Left lung (tissue), 4 donors: ENCODE measurements at regions not wholly inside any gene's neighbourhood (a gene's known extent, or its start where the extent isn't known, plus 50 kb on each side); places are given as distances from the start of the nearest gene placed in this dataset.

Experiments
- ATAC-seq: fragments of 200-7000 bp; cut with Tn5 transposase; one replicate; pipeline ENCODE4 v1.9.1; 2020; ENCODE audit warnings: moderate library complexity
- DNase-seq, 4 donors: peaks; one replicate each; pipeline ENCODE4 v3.0.0-alpha.2; 2013 to 2020
- H3K27ac ChIP-seq, 2 donors: fragments of 200-600 bp; sonication (generic) in 1 of 2; one replicate each; pipeline versions ENCODE4 v1.5.0 to v1.8.0; 2020 to 2021
- H3K27me3 ChIP-seq, 2 donors: fragments of 200-600 bp; sonication (generic) in 1 of 2; one replicate each; pipeline versions ENCODE4 v1.5.0 to v1.8.0; 2020 to 2021
- H3K36me3 ChIP-seq, 2 donors: fragments of 200-600 bp; sonication (generic) in 1 of 2; one replicate each; pipeline versions ENCODE4 v1.5.0 to v1.8.0; 2020 to 2021
- H3K4me1 ChIP-seq, 2 donors: fragments of 200-600 bp; one replicate each; pipeline ENCODE4 v1.8.0; 2021
- H3K4me3 ChIP-seq, 2 donors: fragments of 200-600 bp; sonication (generic) in 1 of 2; one replicate each; pipeline versions ENCODE4 v1.5.0 to v1.8.0; 2020 to 2021; ENCODE audit warnings: mild to moderate bottlenecking in 1 of 2
- H3K9me3 ChIP-seq, 2 donors: fragments of 200-600 bp; sonication (generic) in 1 of 2; one replicate each; pipeline versions ENCODE4 v1.5.0 to v1.8.0; 2020 to 2021
- CTCF ChIP-seq, 2 donors: fragments of 200-600 bp; sonication (generic) in 1 of 2; IDR thresholded peaks; one replicate each; pipeline versions ENCODE4 v1.5.0 to v1.8.0; 2021; ENCODE audit warnings: antibody characterized with exemption in 2 of 2
- intact Hi-C, 2 donors: fragments of 100-400 bp; cut with DNase I; formaldehyde crosslinking; loops; one replicate each; pipeline versions ENCODE4 v1.11.2 to v1.14.2; 2022
- donor health status: DM: no; HTN: yes; CAD: no.
- donor health status: DM: no; HTN: no; CAD: no.

GRCh38 chr5:116650544-116650943 is 75.9 kb upstream of the SEMA6A start:
- no peaks in the 10 kb centered on the region for H3K36me3 ChIP-seq
- intact Hi-C loops, result no loop called here

GRCh38 chr5:116646611-116647289 is 72.1 kb upstream of the SEMA6A start:
- Histone ChIP-seq H3K27me3 (no peaks in the 10 kb centered on the region), H3K27ac (no peak overlapping the region), H3K4me1 (no peaks in the 10 kb centered on the region), H3K4me3 (no peak overlapping the region), H3K9me3 (no peaks in the 10 kb centered on the region), H3K36me3 (no peaks in the 10 kb centered on the region)
- intact Hi-C loops, result no loop called here
- no peak for TF ChIP-seq CTCF (IDR thresholded peaks at IDR 0.05)
- DNase-seq (no peak), ATAC-seq (no peak)

More at GRCh38 chr5:116650544-116650943, 75.9 kb upstream of the SEMA6A start:
- no peaks in the 10 kb centered on the region for H3K27me3 ChIP-seq
- no peak for ATAC-seq
- peak in 1 of 4 donors; percentile 51 for DNase-seq
- H3K4me3 ChIP-seq, result no peak overlapping the region
- H3K4me1 ChIP-seq, result no peaks in the 10 kb centered on the region
- no peak overlapping the region for H3K27ac ChIP-seq
- no peaks in the 10 kb centered on the region for H3K9me3 ChIP-seq
- TF ChIP-seq CTCF (IDR thresholded peaks at IDR 0.05), result no peak

- no peaks in the 10 kb centered on the region for H3K9me3 ChIP-seq
- no peak overlapping the region for H3K4me3 ChIP-seq
- H3K36me3 ChIP-seq, result no peaks in the 10 kb centered on the region
- TF ChIP-seq CTCF (IDR thresholded peaks at IDR 0.05), result no peak
- H3K27ac ChIP-seq, result no peak overlapping the region
- ATAC-seq (no peak), DNase-seq (no peak)
- H3K27me3 ChIP-seq, result no peaks in the 10 kb centered on the region
- no peaks in the 10 kb centered on the region for H3K4me1 ChIP-seq
- intact Hi-C loops, result no loop called here
These were observed 71.0 kb upstream of the SEMA6A start for GRCh38 chr5:116645627-116646026.

GRCh38 chr5:116640236-116640635 is 65.6 kb upstream of the SEMA6A start:
- no peaks in the 10 kb centered on the region for H3K27me3 ChIP-seq
- no peaks in the 10 kb centered on the region for H3K4me1 ChIP-seq
- intact Hi-C loops, result no loop called here
- H3K9me3 ChIP-seq, result peaks cover 0 to 6% of the 10 kb centered on the region in 2 donors
- no peak overlapping the region for H3K4me3 ChIP-seq
- H3K36me3 ChIP-seq, result no peaks in the 10 kb centered on the region
- no peak for TF ChIP-seq CTCF (IDR thresholded peaks at IDR 0.05)
- ATAC-seq (no peak), DNase-seq (no peak)
- no peak overlapping the region for H3K27ac ChIP-seq

- Histone ChIP-seq H3K36me3 (no peaks in the 10 kb centered on the region), H3K4me3 (no peak overlapping the region), H3K9me3 (peaks cover 0 to 6% of the 10 kb centered on the region in 2 donors), H3K27me3 (no peaks in the 10 kb centered on the region), H3K27ac (no peak overlapping the region), H3K4me1 (no peaks in the 10 kb centered on the region)
- ATAC-seq (no peak), DNase-seq (no peak)
- TF ChIP-seq CTCF (IDR thresholded peaks at IDR 0.05), result no peak
- intact Hi-C loops, result no loop called here
These were observed 62.6 kb upstream of the SEMA6A start for GRCh38 chr5:116637149-116637740.
